Choroid plexus epithelial cell (primary cell): ENCODE measurements at regions not wholly inside any gene's neighbourhood (a gene's known extent, or its start where the extent isn't known, plus 50 kb on each side); places are given as distances from the start of the nearest gene placed in this dataset.
A peak's percentile ranks its signal among the peaks of the same experiment; 100 is the strongest.

Experiments
- DNase-seq: peaks from one replicate; pipeline ENCODE4 v3.0.0-alpha.2; 2010; ENCODE audit warnings: low read depth
- H3K4me3 ChIP-seq: 2 replicates; pipeline ENCODE4 v1.5.1; 2011; ENCODE audit warnings: low read depth, mild to moderate bottlenecking, control low read depth, low read length, moderate library complexity
- CTCF ChIP-seq: conservative IDR thresholded peaks from 2 replicates; pipeline ENCODE4 v1.5.1; 2011; ENCODE audit warnings: low read depth, mild to moderate bottlenecking, control low read depth, inconsistent platforms, low read length, moderate library complexity

DNA sequence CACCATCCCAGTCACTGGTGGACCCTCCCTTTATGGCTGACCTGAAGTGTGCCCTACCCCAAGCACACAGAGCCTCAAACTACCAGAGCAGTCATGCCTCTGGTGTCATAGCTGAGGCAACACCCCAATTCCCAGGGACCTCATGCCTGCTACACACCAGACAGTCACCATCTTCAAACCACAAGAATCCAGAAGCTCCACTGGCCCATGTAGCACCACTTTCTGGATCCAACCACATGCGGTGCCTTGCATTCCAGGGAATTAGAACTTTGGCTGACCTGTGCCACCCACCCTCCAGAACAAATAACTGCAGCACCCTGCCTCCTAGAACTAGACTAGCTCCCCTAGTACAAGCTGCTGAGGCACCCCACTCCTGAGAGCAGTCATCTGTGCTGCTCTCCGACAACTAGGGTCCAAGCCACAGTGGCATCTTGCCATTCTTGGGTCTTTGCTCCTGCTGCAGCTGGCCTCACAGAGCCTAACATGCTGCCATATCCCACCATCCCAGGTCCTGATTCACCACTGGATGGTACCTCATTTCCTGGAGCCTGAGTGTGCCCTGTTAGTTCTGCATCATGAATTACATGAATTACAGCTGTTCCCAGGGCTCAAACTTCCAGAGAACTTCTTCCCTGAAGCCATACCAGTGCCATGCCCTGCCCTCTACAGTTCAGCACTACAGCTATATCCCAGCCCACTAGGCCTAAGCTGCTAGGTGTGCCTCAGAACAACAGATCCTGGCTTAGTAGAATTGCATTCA, 243.8 kb upstream of the CHST9 start:
- TF ChIP-seq CTCF, result no peak
- no peak for DNase-seq
- H3K4me3 ChIP-seq, result no peak overlapping the region

DNA sequence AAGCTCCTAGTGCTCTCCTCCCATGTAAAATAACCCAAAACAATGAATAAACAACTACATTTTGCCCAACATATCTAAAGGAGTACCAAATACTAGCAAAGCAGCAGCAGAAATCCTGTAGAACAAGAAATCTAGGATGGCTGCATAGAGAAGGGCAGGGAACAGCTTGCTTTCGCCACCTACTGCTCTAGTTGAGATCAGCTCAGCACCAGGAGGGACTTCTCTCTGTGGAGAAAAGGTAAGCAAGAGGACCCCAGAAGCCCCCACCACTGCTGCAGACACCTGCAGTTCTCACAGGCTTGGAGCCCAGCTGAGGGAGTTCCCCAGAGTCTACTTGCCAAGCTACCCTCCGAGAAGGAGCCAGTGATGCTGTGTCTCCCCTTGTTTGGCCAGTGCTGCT, 243.0 kb upstream of the CHST9 start:
- DNase-seq, result peak; percentile 13
- H3K4me3 ChIP-seq, result no peak overlapping the region

DNA sequence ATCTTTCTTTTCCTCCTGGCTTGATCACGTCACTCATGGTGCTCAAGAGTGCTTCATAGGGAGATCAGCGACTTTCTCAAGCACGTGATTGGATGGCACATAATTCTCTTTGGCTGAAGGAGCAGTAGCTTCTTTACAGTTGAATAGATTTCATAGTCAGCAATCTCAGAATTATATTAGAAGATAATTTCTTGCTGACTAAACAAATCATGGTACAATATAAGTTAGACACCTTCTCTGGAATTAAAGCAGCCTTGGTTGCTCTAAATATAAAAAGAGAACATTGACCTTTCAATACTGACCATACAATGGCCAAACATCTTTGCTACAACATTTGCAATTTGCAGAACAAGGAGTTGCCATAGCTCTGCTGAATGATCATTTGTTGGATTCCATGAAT, 238.5 kb upstream of the CHST9 start:
- no peak for TF ChIP-seq CTCF
- no peak overlapping the region for H3K4me3 ChIP-seq
- DNase-seq, result no peak

More for the DNA sequence above, 243.0 kb upstream of the CHST9 start:
- TF ChIP-seq CTCF, result peak; percentile 20

DNA sequence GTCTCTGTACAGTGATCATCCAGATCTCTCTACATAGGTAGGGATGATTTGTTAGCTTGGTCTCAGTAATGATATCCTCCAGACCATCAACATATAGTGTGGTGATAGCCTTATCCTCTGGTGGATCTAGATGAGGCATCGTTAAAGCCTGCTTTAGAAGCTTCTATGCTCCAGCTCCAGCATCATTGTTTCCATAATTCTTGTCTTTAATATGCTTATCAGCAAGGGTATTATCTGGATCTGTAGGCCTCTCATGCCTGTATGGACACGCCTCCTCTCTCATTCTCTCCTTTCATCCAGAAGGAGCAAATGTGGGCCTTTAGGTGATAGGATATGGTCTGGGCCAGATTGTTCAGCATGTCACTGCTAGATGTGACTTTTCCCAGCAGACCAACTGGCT, 234.5 kb upstream of the CHST9 start:
- H3K4me3 ChIP-seq, result no peak overlapping the region
- TF ChIP-seq CTCF, result no peak
- no peak for DNase-seq

DNA sequence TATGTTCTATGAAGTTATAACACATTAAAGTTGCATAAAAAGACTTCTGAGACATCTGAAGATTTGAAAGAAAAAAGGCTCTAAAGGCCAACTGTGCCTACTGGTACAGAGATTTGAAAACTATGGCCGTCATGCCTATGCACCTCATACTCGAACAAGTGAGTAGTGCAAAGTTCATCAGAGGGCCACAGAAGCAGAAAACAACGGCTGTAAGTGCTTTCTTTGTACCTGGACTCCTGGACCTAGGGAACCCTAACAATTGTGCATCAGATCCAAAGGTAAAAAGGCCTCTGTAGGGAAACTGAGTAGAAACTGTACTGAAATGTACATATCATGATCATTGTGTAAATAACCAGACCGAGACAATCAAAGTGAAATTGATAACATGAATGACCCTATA, 230.4 kb upstream of the CHST9 start:
- TF ChIP-seq CTCF, result no peak

GRCh38 chr18:27414682-27415081, 229.6 kb upstream of the CHST9 start:
- no peak overlapping the region for H3K4me3 ChIP-seq
- no peak for TF ChIP-seq CTCF
- no peak for DNase-seq

More for the DNA sequence above, 230.4 kb upstream of the CHST9 start:
- no peak overlapping the region for H3K4me3 ChIP-seq
- no peak for DNase-seq

DNA sequence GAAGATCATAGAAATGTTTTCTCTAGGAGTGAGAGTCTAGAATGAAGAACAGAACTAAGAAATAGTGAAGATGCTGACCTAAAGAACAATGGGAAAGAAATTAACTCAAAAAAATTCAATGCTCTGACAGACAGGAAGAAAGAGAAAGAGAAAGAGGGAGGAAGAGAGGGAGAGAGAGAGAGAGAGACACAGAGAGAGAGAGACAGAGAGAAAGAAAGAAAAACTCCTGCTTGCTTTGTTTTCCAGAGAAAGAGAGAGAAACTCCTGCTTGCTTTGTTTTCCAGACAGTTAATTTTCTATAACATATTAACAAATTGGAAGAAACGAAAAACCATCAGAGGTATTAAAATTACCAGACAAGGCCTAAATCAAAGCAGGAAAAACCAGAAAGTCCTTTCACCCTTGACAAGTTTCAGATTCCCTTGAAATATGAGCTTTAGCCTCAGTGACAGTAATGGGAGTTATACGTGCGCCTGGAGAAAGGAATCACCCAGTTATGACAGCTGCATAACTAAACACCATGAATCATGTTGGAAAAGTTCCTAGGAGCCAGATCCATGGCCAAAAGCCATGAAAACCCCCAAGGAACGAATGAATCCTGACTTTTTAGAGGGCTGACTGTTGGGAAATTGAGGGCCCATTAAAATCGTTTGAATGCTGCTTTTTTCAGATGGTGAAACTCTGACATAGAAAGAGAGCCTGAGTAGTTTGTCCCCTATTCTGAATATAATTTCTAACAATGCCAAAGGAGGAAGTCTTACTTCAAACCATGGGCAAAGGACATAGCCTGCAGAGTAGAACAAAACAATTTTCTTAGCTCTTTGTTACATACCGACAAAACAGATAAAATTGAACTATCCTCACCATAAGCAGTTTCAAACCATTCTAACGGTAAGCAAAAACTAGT, 228.6 kb upstream of the CHST9 start:
- no peak overlapping the region for H3K4me3 ChIP-seq
- peak; percentile 55 for DNase-seq
- no peak for TF ChIP-seq CTCF
